ENCODE measurements at regions not wholly inside any gene's neighbourhood (a gene's known extent, or its start where the extent isn't known, plus 50 kb on each side); places are given as distances from the start of the nearest gene placed in this dataset.
"Not testable (repeated sequence)": the region's sequence is repeated elsewhere in the genome, so short reads cannot be mapped to it uniquely, and the experiment has no call there.

- H3K9me3 ChIP-seq (ENCODE audit: low read depth) = no peaks in the 10 kb centered on the region
- H3K27me3 ChIP-seq = no peaks in the 10 kb centered on the region
- no peak overlapping the region for H3K4me2 ChIP-seq
- H3K79me2 ChIP-seq = no peaks in the 10 kb centered on the region
- peak; percentile 80 for DNase-seq (ENCODE audit: low spot score)
- H3K27ac ChIP-seq = peak overlapping the region; percentile 0
- no peak overlapping the region for H2AFZ ChIP-seq
- H4K20me1 ChIP-seq (ENCODE audit: insufficient read depth, poor library complexity, severe bottlenecking) = no peaks in the 10 kb centered on the region
- WGBS (ENCODE audit: low lambda C conversion rate, missing lambda C conversion rate) = 60% methylated on average over 3 of the region's 3 CpGs
- no peaks in the 10 kb centered on the region for H3K36me3 ChIP-seq (replicated peaks; ENCODE audit: insufficient read depth, low read depth)
- peaks cover 2% of the 10 kb centered on the region for H3K4me1 ChIP-seq (ENCODE audit: insufficient read depth)
- H3K9me2 ChIP-seq (replicated peaks; ENCODE audit: insufficient read depth) = no peaks in the 10 kb centered on the region
- no peak overlapping the region for H3K4me3 ChIP-seq
- TF ChIP-seq CTCF (IDR thresholded peaks at IDR 0.05; ENCODE audit: poor library complexity) = peak; percentile 83
- no peak for TF ChIP-seq EZH2phosphoT487 (IDR thresholded peaks at IDR 0.05; ENCODE audit: low read depth, severe bottlenecking, unreplicated experiment)
- TF ChIP-seq EZH2 (IDR thresholded peaks at IDR 0.05; ENCODE audit: borderline replicate concordance) = no peak
These were observed 156.3 kb downstream of the SUCLG1 start for GRCh38 chr2:84302513-84303412.

GRCh38 chr2:84301717-84302116 lies 157.4 kb downstream of the SUCLG1 start:
- Histone ChIP-seq H3K27ac (no peak overlapping the region), H3K27me3 (no peaks in the 10 kb centered on the region), H3K79me2 (no peaks in the 10 kb centered on the region), H3K4me3 (no peak overlapping the region), H3K4me1 (ENCODE audit: insufficient read depth) (peaks cover 6% of the 10 kb centered on the region), H3K4me2 (no peak overlapping the region), H3K9me2 (replicated peaks; ENCODE audit: insufficient read depth) (no peaks in the 10 kb centered on the region), H3K9me3 (ENCODE audit: low read depth) (no peaks in the 10 kb centered on the region), H4K20me1 (ENCODE audit: insufficient read depth, poor library complexity, severe bottlenecking) (no peaks in the 10 kb centered on the region), H2AFZ (no peak overlapping the region), H3K36me3 (replicated peaks; ENCODE audit: insufficient read depth, low read depth) (no peaks in the 10 kb centered on the region)
- 93% methylated on average over 6 of the region's 6 CpGs for WGBS (ENCODE audit: low lambda C conversion rate, missing lambda C conversion rate)
- TF ChIP-seq EZH2phosphoT487 (IDR thresholded peaks at IDR 0.05; ENCODE audit: low read depth, severe bottlenecking, unreplicated experiment) (no peak), CTCF (IDR thresholded peaks at IDR 0.05; ENCODE audit: poor library complexity) (no peak), EZH2 (IDR thresholded peaks at IDR 0.05; ENCODE audit: borderline replicate concordance) (no peak)
- DNase-seq (ENCODE audit: low spot score) = no peak

GRCh38 chr2:84300696-84301029 lies 158.4 kb downstream of the SUCLG1 start:
- no peaks in the 10 kb centered on the region for H3K36me3 ChIP-seq (replicated peaks; ENCODE audit: insufficient read depth, low read depth)
- TF ChIP-seq EZH2 (IDR thresholded peaks at IDR 0.05; ENCODE audit: borderline replicate concordance) (no peak), CTCF (IDR thresholded peaks at IDR 0.05; ENCODE audit: poor library complexity) (no peak), EZH2phosphoT487 (IDR thresholded peaks at IDR 0.05; ENCODE audit: low read depth, severe bottlenecking, unreplicated experiment) (no peak)
- H4K20me1 ChIP-seq (ENCODE audit: insufficient read depth, poor library complexity, severe bottlenecking) = no peaks in the 10 kb centered on the region
- no peak for DNase-seq (ENCODE audit: low spot score)
- H3K9me2 ChIP-seq (replicated peaks; ENCODE audit: insufficient read depth) = no peaks in the 10 kb centered on the region
- no peak overlapping the region for H3K4me2 ChIP-seq
- H3K27me3 ChIP-seq = no peaks in the 10 kb centered on the region
- H3K4me3 ChIP-seq = no peak overlapping the region
- peaks cover 6% of the 10 kb centered on the region for H3K4me1 ChIP-seq (ENCODE audit: insufficient read depth)
- H3K27ac ChIP-seq = no peak overlapping the region
- H3K9me3 ChIP-seq (ENCODE audit: low read depth) = no peaks in the 10 kb centered on the region
- no peak overlapping the region for H2AFZ ChIP-seq
- H3K79me2 ChIP-seq = no peaks in the 10 kb centered on the region
- 80% methylated on average over 4 of the region's 4 CpGs for WGBS (ENCODE audit: low lambda C conversion rate, missing lambda C conversion rate)

- H3K9me2 ChIP-seq (replicated peaks; ENCODE audit: insufficient read depth); H3K27ac ChIP-seq; H2AFZ ChIP-seq; H3K9me3 ChIP-seq (ENCODE audit: low read depth); H3K4me1 ChIP-seq (ENCODE audit: insufficient read depth); H4K20me1 ChIP-seq (ENCODE audit: insufficient read depth, poor library complexity, severe bottlenecking); H3K79me2 ChIP-seq; H3K4me3 ChIP-seq; H3K27me3 ChIP-seq; H3K36me3 ChIP-seq (replicated peaks; ENCODE audit: insufficient read depth, low read depth); DNase-seq (ENCODE audit: low spot score); H3K4me2 ChIP-seq: not testable (repeated sequence)
- 52% methylated on average over 8 of the region's 8 CpGs for WGBS (ENCODE audit: low lambda C conversion rate, missing lambda C conversion rate)
These were observed 158.9 kb downstream of the SUCLG1 start for GRCh38 chr2:84300001-84300695.
